ENCODE measurements at regions not wholly inside any gene's neighbourhood (a gene's known extent, or its start where the extent isn't known, plus 50 kb on each side); places are given as distances from the start of the nearest gene placed in this dataset.

DNA sequence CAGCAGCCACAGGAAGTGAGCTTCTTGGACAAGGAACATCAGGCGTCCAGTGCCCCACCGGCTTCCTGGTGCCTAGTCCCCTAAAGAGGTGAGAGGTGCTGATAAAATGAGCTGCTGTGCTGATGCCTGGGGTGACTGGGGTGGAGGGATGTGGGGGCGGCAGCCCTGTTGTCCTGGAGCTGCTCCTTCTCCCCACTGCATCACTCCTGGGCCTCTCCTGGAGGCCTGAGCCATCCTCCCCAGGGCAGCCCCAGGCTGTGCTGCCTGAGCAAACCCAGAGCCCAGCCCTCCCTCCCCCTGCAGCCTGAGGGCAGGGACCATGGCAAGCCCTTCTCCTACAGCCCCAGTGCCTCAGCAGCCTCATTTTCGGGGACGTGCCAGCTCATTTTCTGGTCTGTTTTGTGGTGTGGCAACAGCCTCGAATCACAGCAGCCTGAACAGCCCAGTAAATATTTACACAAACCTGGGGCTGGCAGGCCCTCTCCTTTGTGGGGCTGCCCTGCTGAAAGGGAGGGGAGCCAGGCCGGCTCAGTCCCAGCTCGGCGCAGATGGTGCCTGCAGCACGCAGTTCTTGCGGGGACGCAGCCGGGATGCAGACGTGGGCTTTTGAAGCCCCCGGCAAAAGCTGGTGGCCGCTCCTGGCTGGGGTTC, 259.9 kb downstream of the DLL1 start:
- DNase-seq (ENCODE audit: insufficient read length, low spot score): no peak
- TF ChIP-seq, protein P1, sequence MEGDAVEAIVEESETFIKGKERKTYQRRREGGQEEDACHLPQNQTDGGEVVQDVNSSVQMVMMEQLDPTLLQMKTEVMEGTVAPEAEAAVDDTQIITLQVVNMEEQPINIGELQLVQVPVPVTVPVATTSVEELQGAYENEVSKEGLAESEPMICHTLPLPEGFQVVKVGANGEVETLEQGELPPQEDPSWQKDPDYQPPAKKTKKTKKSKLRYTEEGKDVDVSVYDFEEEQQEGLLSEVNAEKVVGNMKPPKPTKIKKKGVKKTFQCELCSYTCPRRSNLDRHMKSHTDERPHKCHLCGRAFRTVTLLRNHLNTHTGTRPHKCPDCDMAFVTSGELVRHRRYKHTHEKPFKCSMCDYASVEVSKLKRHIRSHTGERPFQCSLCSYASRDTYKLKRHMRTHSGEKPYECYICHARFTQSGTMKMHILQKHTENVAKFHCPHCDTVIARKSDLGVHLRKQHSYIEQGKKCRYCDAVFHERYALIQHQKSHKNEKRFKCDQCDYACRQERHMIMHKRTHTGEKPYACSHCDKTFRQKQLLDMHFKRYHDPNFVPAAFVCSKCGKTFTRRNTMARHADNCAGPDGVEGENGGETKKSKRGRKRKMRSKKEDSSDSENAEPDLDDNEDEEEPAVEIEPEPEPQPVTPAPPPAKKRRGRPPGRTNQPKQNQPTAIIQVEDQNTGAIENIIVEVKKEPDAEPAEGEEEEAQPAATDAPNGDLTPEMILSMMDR (IDR thresholded peaks at IDR 0.05; ENCODE audit: insufficient read depth, missing control alignments): no peak
- no peak for FAIRE-seq

DNA sequence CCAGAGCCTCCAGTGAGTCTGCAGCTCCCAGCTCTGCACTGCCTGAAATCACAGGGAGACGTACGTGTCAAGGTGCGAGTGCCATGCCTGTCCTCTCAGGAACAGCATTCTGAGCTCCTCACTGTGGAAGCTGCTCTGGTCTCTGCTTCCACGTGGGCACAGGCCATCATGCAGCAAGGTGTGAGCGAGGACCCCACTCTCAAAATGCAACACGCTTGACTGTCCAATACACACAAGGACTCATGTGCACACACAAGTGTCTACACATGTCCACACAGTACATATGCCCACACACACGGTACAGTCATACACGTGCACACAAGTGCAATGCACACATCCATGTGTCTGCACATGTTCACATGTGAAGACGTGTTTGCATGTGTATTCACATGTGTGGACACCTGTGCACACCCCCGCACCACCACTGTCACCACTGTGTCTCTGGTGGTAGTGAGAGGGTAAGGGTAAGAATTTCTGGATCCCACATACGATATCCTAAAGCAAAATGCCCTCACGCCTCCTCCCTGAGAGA, 260.5 kb downstream of the DLL1 start:
- no peak for DNase-seq (ENCODE audit: insufficient read length, low spot score)
- no peak for FAIRE-seq
- TF ChIP-seq, protein P1 (IDR thresholded peaks at IDR 0.05; ENCODE audit: insufficient read depth, missing control alignments): no peak

DNA sequence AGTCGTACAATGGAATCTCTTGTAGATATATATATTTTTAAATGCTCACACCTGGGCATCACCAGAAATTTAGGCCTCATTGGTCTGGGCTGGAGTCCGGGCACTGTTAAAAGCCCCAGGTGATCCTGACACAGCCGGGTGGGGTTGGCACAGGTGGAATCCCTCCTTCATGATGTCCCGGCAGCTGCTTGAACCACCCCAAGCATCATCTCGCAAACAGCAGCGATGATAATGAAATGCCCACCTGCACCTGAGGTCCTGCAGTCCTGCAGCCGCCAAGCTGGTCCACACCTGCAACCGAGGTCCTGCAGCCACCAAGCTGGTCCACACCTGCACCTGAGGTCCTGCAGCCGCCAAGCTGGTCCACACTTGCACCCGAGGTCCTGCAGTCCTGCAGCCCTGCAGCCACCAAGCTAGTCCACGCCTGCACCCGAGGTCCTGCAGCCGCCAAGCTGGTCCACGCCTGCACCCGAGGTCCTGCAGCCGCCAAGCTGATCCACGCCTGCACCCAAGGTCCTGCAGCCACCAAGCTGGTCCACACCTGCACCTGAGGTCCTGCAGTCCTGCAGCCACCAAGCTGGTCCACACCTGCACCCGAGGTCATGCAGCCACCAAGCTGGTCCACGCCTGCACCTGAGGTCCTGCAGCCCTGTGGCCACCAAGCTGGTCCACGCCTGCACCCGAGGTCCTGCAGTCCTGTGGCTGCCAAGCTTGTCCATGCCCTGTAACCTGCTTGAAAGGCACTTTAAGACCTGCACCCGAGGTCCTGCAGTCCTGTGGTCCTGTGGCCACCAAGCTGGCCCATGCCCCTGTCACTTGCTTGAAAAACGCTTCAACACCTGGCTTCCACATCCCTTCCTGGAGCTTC, 261.2 kb downstream of the DLL1 start:
- FAIRE-seq (no peak), DNase-seq (ENCODE audit: insufficient read length, low spot score) (no peak)
- TF ChIP-seq, protein P1 (IDR thresholded peaks at IDR 0.05; ENCODE audit: insufficient read depth, missing control alignments): no peak

DNA sequence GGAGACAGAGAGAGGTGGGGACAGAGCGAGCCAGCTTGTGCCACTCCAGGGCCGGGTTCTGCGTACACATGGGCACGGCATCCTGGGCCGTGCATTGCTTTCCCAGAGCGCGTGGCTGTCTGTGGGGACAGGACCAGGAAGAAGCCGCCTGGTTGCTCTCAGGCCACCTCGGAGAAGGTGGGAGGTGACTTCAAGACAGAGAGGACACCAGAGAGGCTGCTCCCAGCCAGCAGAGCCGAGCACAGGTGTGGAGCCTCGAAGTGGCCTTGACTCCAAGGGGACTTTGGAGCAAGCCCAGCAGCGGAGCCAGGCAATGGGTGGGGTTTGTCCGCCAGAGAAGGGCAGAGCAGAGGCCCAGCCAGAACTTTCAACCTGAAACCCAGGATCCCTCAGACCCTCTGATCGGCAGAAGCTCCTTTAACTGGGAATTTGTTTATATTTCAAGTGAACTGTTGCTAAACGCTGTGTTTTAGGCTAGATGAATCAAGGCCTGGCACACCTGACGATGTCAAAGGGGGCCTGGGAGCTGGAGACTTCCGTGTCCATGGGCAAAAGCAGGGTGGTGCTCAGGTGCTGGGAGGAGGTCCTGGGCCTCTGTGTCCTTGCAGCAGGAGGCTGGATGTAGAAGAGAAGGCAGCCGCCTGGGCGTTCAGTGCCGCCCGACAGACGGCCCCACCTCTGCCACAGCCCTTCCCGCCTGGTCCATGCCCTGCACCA, 262.1 kb downstream of the DLL1 start:
- DNase-seq (ENCODE audit: insufficient read length, low spot score) (no peak), FAIRE-seq (no peak)
- TF ChIP-seq, protein P1 (IDR thresholded peaks at IDR 0.05; ENCODE audit: insufficient read depth, missing control alignments): no peak

DNA sequence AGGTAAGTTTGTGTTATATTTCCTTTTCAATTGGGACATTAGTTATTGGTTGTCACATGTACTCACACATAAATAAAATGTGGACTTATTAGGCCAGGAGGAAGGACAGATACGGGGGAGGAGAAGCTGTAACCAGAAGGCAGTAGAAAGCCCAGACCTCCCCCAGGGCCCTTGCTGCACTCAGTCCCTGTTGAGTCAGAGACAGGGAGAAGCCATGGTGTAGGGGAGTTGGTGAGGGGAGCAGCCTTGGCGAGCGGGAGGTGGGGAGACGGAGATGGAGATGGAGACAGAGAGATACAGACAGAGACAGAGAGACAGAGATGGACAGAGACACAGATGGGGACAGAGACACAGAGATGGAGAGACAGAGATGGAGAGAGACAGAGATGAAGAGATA, 263.2 kb downstream of the DLL1 start:
- TF ChIP-seq, protein P1 (IDR thresholded peaks at IDR 0.05; ENCODE audit: insufficient read depth, missing control alignments): no peak
- DNase-seq (ENCODE audit: insufficient read length, low spot score): no peak
- no peak for FAIRE-seq

DNA sequence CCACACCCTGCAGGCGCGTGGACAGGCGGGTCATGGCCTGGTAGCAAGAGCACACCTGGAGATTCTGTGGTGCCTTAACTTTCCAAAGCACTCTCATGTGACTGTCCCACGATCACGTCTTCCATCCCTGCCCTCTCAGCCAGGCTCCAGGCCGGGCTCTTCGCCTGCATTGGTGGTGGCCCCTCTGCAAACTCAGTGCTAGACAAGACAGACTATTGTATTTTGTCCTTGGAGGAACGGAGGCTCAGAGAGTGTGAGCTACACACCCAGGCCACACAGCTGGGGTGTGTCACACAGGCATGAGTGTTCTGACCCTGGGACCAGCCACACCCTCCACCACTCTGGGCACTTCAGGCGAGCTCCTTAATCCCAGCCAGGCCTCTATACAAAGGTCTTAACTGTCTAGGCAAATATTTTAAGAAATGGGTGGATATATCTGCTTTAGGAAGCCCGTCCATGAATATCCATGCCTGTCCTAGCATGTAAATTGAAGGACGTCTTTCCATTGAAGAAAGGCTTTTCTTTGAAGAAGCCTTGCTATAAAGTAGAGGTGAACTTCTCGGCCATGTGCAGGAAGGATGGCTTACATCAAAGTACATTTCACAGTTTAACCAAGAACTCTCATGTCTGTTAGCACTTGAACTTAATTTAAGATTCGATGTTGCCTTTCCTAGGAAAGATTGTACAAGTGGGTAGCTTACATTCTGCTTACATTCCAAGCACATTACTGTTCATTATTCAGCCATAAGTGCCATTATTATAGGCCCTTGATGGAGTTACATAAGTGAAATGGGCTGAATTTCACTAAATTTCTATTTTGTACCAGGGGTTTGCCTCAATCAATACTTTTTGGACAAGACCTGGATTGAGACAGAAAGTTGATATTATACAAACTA, 263.9 kb downstream of the DLL1 start:
- TF ChIP-seq, protein P1 (IDR thresholded peaks at IDR 0.05; ENCODE audit: insufficient read depth, missing control alignments): no peak
- DNase-seq (ENCODE audit: insufficient read length, low spot score): no peak
- FAIRE-seq: no peak
